Neutrophil (primary cell): ENCODE measurements at regions not wholly inside any gene's neighbourhood (a gene's known extent, or its start where the extent isn't known, plus 50 kb on each side); places are given as distances from the start of the nearest gene placed in this dataset.

Experiments used
- H3K27ac ChIP-seq: fragments of 200-600 bp; sonication (generic); 2 replicates; pipeline ENCODE4 v1.5.1; 2016; ENCODE audit warnings: mild to moderate bottlenecking, moderate library complexity
- H3K27me3 ChIP-seq: fragments of 200-600 bp; sonication (generic); 2 replicates; pipeline ENCODE4 v1.6.0; 2016; ENCODE audit warnings: mild to moderate bottlenecking
- H3K36me3 ChIP-seq: fragments of 200-600 bp; sonication (generic); 2 replicates; pipeline ENCODE4 v1.5.1; 2017
- H3K4me1 ChIP-seq, 2 experiments: fragments of 200-600 bp in 1 of 2; sonication (generic) in 1 of 2; 1 replicate in 1 of 2; 2 replicates in 1 of 2; pipeline versions ENCODE4 v1.5.1 to v1.6.1; 2013 to 2016; ENCODE audit warnings: low read depth in 1 of 2, low read length in 1 of 2, mild to moderate bottlenecking in 1 of 2, moderate library complexity in 1 of 2; ENCODE audit not compliant: control insufficient read depth in 1 of 2, insufficient read depth in 1 of 2
- H3K4me3 ChIP-seq, 2 experiments: fragments of 200-600 bp in 1 of 2; sonication (generic) in 1 of 2; 1 replicate in 1 of 2; 2 replicates in 1 of 2; pipeline ENCODE4 v1.5.1; 2013 to 2016; ENCODE audit warnings: low read depth in 1 of 2, low read length in 1 of 2, mild to moderate bottlenecking in 1 of 2, moderate library complexity in 1 of 2
- H3K9me3 ChIP-seq: fragments of 200-600 bp; sonication (generic); 2 replicates; pipeline ENCODE4 v1.5.1; 2016
- CTCF ChIP-seq: fragments of 200-600 bp; sonication (generic); IDR thresholded peaks from 2 replicates; pipeline ENCODE4 v1.5.1; 2016; ENCODE audit warnings: antibody characterized with exemption

DNA sequence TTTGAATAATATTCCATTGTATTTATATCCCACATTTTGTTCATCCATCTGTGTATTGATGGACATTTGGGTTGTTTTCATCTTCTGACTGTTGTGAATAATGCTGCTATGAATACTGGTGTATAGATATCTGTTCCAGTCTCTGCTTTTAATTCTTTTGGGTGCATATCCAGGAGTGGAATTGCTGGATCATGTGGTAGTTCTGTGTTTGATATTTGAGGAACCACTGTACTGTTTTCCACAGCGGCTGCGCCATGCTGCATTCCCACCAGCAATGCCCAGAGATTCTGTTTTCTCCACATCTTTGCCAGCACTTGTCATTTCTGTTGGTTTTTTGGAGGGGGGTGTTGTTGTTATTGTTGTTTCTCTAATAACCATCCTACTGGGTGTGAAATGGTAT is 131.6 kb upstream of the KIF26B start:
- H3K36me3 ChIP-seq: no peaks in the 10 kb centered on the region
- no peak overlapping the region for H3K4me3 ChIP-seq
- H3K27ac ChIP-seq: no peak overlapping the region
- no peaks in the 10 kb centered on the region for H3K9me3 ChIP-seq
- TF ChIP-seq CTCF: no peak
- H3K4me1 ChIP-seq: no peaks in the 10 kb centered on the region
- no peaks in the 10 kb centered on the region for H3K27me3 ChIP-seq

DNA sequence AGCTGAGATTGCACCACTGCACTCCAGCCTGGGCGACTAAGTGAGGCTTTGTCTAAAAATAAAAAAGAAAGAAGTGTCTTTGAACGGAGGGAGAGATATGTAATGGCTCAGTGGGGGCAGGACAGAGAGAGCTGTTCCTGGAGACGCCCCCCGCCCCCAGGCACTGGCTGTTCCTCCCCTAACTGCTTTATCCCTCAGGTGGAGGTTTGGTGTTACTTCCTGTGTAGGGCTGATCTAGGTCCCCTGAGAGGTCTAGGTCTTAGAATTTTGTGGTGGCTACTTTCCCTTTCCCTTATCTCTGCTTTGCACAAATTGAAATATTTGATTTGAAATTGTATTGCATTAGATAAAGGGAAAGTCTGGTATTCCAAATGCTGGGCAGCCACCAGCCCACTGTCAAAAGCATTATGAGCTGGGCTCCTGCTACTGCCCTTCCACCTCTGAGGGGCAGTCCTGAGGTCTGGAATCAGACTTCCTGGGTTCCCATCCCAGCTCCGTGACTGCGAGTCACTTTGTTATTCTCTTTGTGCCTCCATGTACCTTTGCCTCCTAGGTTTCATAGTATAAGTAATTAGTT is 134.8 kb upstream of the KIF26B start:
- H3K27ac ChIP-seq: no peak overlapping the region

DNA sequence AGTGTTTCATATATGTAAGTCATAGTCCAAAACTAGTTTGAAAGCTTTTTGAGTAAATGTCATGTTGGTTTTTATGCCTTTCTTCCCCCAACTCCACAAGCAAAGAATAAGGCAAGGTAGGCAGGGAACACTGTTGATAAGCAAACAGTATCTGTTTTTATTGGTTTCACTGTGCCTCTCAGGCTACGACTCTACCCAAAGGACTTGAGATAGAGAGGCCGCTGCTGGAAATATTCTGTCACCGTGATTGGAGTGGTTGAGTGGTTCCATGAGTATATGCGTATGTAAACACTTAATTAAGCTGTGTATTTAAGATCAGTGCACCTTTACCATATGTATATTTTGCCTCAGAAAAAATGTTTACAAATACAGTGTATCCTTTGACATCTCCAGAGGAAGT is 138.1 kb upstream of the KIF26B start:
- Histone ChIP-seq H3K27me3 (no peaks in the 10 kb centered on the region), H3K4me3 (no peak overlapping the region), H3K9me3 (no peaks in the 10 kb centered on the region), H3K27ac (no peak overlapping the region), H3K4me1 (no peaks in the 10 kb centered on the region), H3K36me3 (no peaks in the 10 kb centered on the region)
- TF ChIP-seq CTCF: no peak

More for the DNA sequence above, 134.8 kb upstream of the KIF26B start:
- H3K4me1 ChIP-seq: no peaks in the 10 kb centered on the region
- no peak overlapping the region for H3K4me3 ChIP-seq
- TF ChIP-seq CTCF: no peak
- H3K9me3 ChIP-seq: no peaks in the 10 kb centered on the region
- H3K27me3 ChIP-seq: no peaks in the 10 kb centered on the region
- no peaks in the 10 kb centered on the region for H3K36me3 ChIP-seq

DNA sequence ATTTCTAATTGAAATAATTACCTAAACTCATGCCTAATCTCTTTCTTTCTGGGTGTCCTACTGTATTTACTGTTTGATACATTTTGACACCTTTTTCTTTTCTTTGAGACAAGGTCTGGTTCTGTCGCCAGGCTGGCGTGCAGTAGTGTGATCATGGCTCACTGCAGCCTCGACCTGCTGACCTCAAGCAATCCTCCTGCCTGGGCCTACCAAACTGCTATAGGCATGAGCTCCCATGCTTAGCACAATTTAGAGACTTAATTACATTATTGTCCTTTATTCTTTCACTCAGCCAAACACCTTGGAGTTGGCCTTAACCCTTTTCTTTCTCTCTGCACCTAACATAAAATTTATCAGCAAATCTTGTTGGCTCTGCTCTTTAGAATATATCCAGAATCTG is 139.8 kb upstream of the KIF26B start:
- Histone ChIP-seq H3K4me1 (no peaks in the 10 kb centered on the region), H3K27ac (no peak overlapping the region), H3K27me3 (no peaks in the 10 kb centered on the region), H3K36me3 (no peaks in the 10 kb centered on the region), H3K4me3 (no peak overlapping the region), H3K9me3 (no peaks in the 10 kb centered on the region)
- no peak for TF ChIP-seq CTCF

DNA sequence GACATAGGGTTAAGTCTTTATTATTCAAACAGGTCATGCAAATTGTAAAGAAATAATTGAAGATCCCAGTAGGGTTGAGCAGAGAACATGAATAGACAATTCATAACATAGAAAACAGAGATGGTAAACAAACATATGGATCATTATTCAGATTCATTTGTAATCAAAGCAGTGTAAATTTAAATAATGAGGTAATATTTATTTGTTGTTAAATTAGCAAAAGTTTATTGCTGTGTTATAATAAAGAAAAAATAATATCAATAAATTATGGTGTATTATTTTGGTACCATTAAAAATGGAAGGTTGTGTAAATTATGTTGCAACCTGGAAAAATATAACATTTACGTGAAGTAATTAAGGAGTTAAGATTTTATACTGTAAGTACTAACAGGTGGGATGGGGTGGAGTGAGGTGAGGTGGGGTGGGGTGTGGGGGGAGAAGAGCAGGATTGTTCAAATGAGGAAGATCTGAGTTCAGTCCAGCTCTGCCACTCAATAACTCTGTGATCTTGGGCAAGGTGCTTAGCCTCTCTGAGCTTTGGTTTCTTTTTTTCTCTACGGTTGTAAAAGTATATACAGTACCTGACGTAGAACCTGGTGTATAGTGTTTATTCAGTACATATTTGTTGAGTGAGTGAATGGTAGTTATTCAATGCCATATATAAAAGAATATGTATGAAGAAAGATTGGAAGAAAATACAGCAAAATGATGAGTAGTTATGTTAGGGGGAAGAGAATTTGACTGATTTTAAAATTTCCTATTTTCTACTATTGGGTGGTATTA is 140.3 kb upstream of the KIF26B start:
- no peak overlapping the region for H3K4me3 ChIP-seq
- TF ChIP-seq CTCF: no peak
- H3K36me3 ChIP-seq: no peaks in the 10 kb centered on the region
- no peaks in the 10 kb centered on the region for H3K27me3 ChIP-seq
- no peaks in the 10 kb centered on the region for H3K9me3 ChIP-seq
- H3K4me1 ChIP-seq: no peaks in the 10 kb centered on the region
- no peak overlapping the region for H3K27ac ChIP-seq
